Endothelial cell of umbilical vein (primary cell): ENCODE measurements at regions not wholly inside any gene's neighbourhood (a gene's known extent, or its start where the extent isn't known, plus 50 kb on each side); places are given as distances from the start of the nearest gene placed in this dataset.

Experiments used
- BruUV-seq: library from RNA; stranded (reverse); fragments of 400-500 nt; replicated peaks from 2 replicates; lab custom pipeline; 2021; lab: Mats Ljungman, UMichigan
- CTCF ChIA-PET: fragments of 300-600, 350-600 bp; sonication (Branson Sonifier 250); formaldehyde crosslinking; loops from one replicate; lab custom pipeline; 2021; ENCODE audit warnings: antibody characterized with exemption, inconsistent platforms; lab: Charles Lee
- POLR2A ChIA-PET: fragments of 300-600, 350-600 bp; sonication (Branson Sonifier 250); formaldehyde crosslinking; loops from one replicate; lab custom pipeline; 2021; ENCODE audit warnings: antibody characterized with exemption, inconsistent platforms; lab: Charles Lee
- DNase-seq: peaks from one replicate; pipeline ENCODE4 v3.0.0-alpha.2; 2011; ENCODE audit warnings: low read depth, low spot score
- FAIRE-seq: peaks from 2 replicates; lab custom pipeline; 2011; peaks lifted over from hg19 to GRCh38; lab: Jason Lieb, UNC
- H2AFZ ChIP-seq: 2 replicates; pipeline ENCODE4 v1.6.0; 2012; ENCODE audit warnings: low read depth, low read length, control low read depth, inconsistent platforms
- H3K27ac ChIP-seq: 2 replicates; pipeline ENCODE4 v1.5.1; 2011; ENCODE audit warnings: low read depth, mild to moderate bottlenecking, control low read depth, low read length, moderate library complexity; ENCODE audit not compliant: insufficient read depth
- H3K27me3 ChIP-seq, 2 experiments: 2 replicates each; pipeline versions ENCODE4 v1.6.0 to v1.6.1; 2011; ENCODE audit warnings: low read length in 2 of 2, mixed read lengths in 1 of 2; ENCODE audit not compliant: control insufficient read depth in 2 of 2, insufficient read depth in 2 of 2
- H3K36me3 ChIP-seq, 2 experiments: 2 replicates in 1 of 2; 3 replicates in 1 of 2; pipeline ENCODE4 v1.5.1; 2011; ENCODE audit warnings: low read length in 2 of 2, mild to moderate bottlenecking in 1 of 2, moderate library complexity in 1 of 2; ENCODE audit not compliant: control insufficient read depth in 2 of 2, insufficient read depth in 2 of 2; ENCODE audit errors: extremely low read depth in 1 of 2
- H3K4me1 ChIP-seq: 3 replicates; pipeline ENCODE4 v1.5.1; 2011; ENCODE audit warnings: mild to moderate bottlenecking, low read length; ENCODE audit not compliant: control insufficient read depth, insufficient read depth; ENCODE audit errors: extremely low read depth
- H3K4me2 ChIP-seq: 2 replicates; pipeline ENCODE4 v1.6.1; 2011; ENCODE audit warnings: low read length, control low read depth, mixed read lengths; ENCODE audit not compliant: insufficient read depth
- H3K4me3 ChIP-seq, 3 experiments: fragments of 200-600 bp in 1 of 3; sonication (generic), shearing (Covaris generic) in 1 of 3; replicated peaks in 1 of 3; 2 replicates each; pipeline ENCODE4 v1.5.1; 2011 to 2016; ENCODE audit warnings: control low read depth in 3 of 3, low read length in 3 of 3, mild to moderate bottlenecking in 2 of 3, inconsistent platforms in 1 of 3, low read depth in 1 of 3, moderate library complexity in 1 of 3; ENCODE audit not compliant: insufficient read depth in 1 of 3
- H3K79me2 ChIP-seq: 2 replicates; pipeline ENCODE4 v1.6.0; 2012; ENCODE audit warnings: low read length, inconsistent platforms; ENCODE audit not compliant: control insufficient read depth, insufficient read depth
- H3K9ac ChIP-seq: replicated peaks from 2 replicates; pipeline ENCODE3; 2011; ENCODE audit warnings: low read length, control low read depth; ENCODE audit not compliant: insufficient read depth; ENCODE audit errors: extremely low read depth
- H3K9me1 ChIP-seq: replicated peaks from 3 replicates; pipeline ENCODE4 v1.6.0; 2011; ENCODE audit warnings: mild to moderate bottlenecking, low read length; ENCODE audit not compliant: control insufficient read depth, insufficient read depth; ENCODE audit errors: extremely low read depth
- H3K9me3 ChIP-seq: replicated peaks from 2 replicates; pipeline ENCODE4 v1.5.1; 2012; ENCODE audit warnings: low read length, inconsistent platforms; ENCODE audit not compliant: control insufficient read depth, insufficient read depth
- H4K20me1 ChIP-seq: replicated peaks from 2 replicates; pipeline ENCODE3; 2011; ENCODE audit warnings: mild to moderate bottlenecking, low read length; ENCODE audit not compliant: control insufficient read depth, insufficient read depth; ENCODE audit errors: extremely low read depth
- CTCF ChIP-seq, 2 donors: IDR thresholded peaks; 1 replicate in 1 of 2; 2 replicates in 1 of 2; pipeline ENCODE4 v1.5.1; 2011; ENCODE audit warnings: low read length in 2 of 2, mild to moderate bottlenecking in 2 of 2, moderate library complexity in 2 of 2, control low read depth in 1 of 2, inconsistent platforms in 1 of 2, low read depth in 1 of 2; ENCODE audit not compliant: insufficient read depth in 1 of 2; ENCODE audit errors: extremely low read depth in 1 of 2
- FOS ChIP-seq: IDR thresholded peaks from 2 replicates; pipeline ENCODE4 v1.6.1; 2011; ENCODE audit warnings: mild to moderate bottlenecking, low read length, moderate library complexity, borderline replicate concordance; ENCODE audit not compliant: insufficient read depth
- GATA2 ChIP-seq: IDR thresholded peaks from 2 replicates; pipeline ENCODE4 v1.7.0; 2011; ENCODE audit warnings: low read depth, mild to moderate bottlenecking, moderate library complexity, mixed read lengths, low read length; ENCODE audit not compliant: insufficient read length, insufficient read depth
- POLR2AphosphoS5 ChIP-seq: IDR thresholded peaks from 2 replicates; pipeline ENCODE4 v1.6.1; 2012; ENCODE audit warnings: low read depth, mild to moderate bottlenecking, control low read depth, low read length, moderate library complexity; ENCODE audit not compliant: insufficient read depth
- dilution Hi-C: fragments of 300-500 bp; cut with MboI; formaldehyde crosslinking; loops from one replicate; pipeline ENCODE4 v1.15.0; 2019; ENCODE audit warnings: low sequenced_read_pairs; ENCODE audit not compliant: extremely low pct_ligation_motif_present
- intact Hi-C: fragments of 100-400 bp; cut with micrococcal nuclease; formaldehyde crosslinking; loops from one replicate; pipeline ENCODE4 v1.10.0; 2022

GRCh38 chr17:34521955-34522354 lies 57.4 kb upstream of the TMEM132E start:
- POLR2A ChIA-PET: no interaction called here
- H3K4me2 ChIP-seq: no peak overlapping the region
- no peak overlapping the region for H2AFZ ChIP-seq
- BruUV-seq: no TSS peak
- no peaks in the 10 kb centered on the region for H3K4me1 ChIP-seq
- H3K4me3 ChIP-seq: no peak overlapping the region
- FAIRE-seq (no peak), DNase-seq (no peak)
- no peaks in the 10 kb centered on the region for H3K9me3 ChIP-seq
- no peaks in the 10 kb centered on the region for H3K36me3 ChIP-seq
- no peak overlapping the region for H3K9ac ChIP-seq
- intact Hi-C loops (no loop called here), dilution Hi-C loops (no loop called here)
- no peaks in the 10 kb centered on the region for H3K27me3 ChIP-seq
- no peaks in the 10 kb centered on the region for H4K20me1 ChIP-seq
- H3K27ac ChIP-seq: no peak overlapping the region
- H3K79me2 ChIP-seq: no peaks in the 10 kb centered on the region
- H3K9me1 ChIP-seq: no peaks in the 10 kb centered on the region
- TF ChIP-seq GATA2: no peak
- CTCF ChIA-PET: interaction anchor here (1.2 to 1.5 kb wide), 2 partner anchors 20 to 31 kb away, joined by 3 to 5 read pairs; no protein-coding TSS in a partner anchor

- BruUV-seq: no TSS peak
- POLR2A ChIA-PET: no interaction called here
- FAIRE-seq: no peak
Observed at GRCh38 chr17:34519282-34519681, 60.1 kb upstream of the TMEM132E start.

More at GRCh38 chr17:34519282-34519681, 60.1 kb upstream of the TMEM132E start:
- H3K79me2 ChIP-seq: no peaks in the 10 kb centered on the region
- DNase-seq: peak; percentile 2
- H3K36me3 ChIP-seq: no peaks in the 10 kb centered on the region
- CTCF ChIA-PET: interaction anchor here (0.6 to 1.6 kb wide), 11 partner anchors 8 to 740 kb away, joined by 3 to 14 read pairs (median 3); no protein-coding TSS in a partner anchor
- H3K4me2 ChIP-seq: no peak overlapping the region
- no peak for TF ChIP-seq POLR2AphosphoS5
- peak; percentile 43 to 59 for TF ChIP-seq CTCF (IDR thresholded peaks at IDR 0.05; ENCODE audit: extremely low read depth in 1 of 2, insufficient read depth in 1 of 2, low read depth in 1 of 2, low read length in 2 of 2)
- no peak for TF ChIP-seq FOS
- no peaks in the 10 kb centered on the region for H3K9me3 ChIP-seq
- no peaks in the 10 kb centered on the region for H3K9me1 ChIP-seq
- H3K4me1 ChIP-seq: no peaks in the 10 kb centered on the region
- H3K9ac ChIP-seq: no peak overlapping the region
- intact Hi-C loops (loop anchor here (1.0 kb wide), 1 partner anchor 99 kb away; no protein-coding TSS in a partner anchor), dilution Hi-C loops (no loop called here)
- H3K27ac ChIP-seq: no peak overlapping the region
- no peaks in the 10 kb centered on the region for H3K27me3 ChIP-seq
- no peak overlapping the region for H3K4me3 ChIP-seq
- H2AFZ ChIP-seq: no peak overlapping the region
- no peaks in the 10 kb centered on the region for H4K20me1 ChIP-seq
